Lower leg skin (tissue), 4 donors: ENCODE measurements at regions not wholly inside any gene's neighbourhood (a gene's known extent, or its start where the extent isn't known, plus 50 kb on each side); places are given as distances from the start of the nearest gene placed in this dataset.
"Not testable (repeated sequence)": the region's sequence is repeated elsewhere in the genome, so short reads cannot be mapped to it uniquely, and the experiment has no call there.

Source experiments
- DNase-seq, 2 donors: peaks; one replicate each; pipeline ENCODE4 v3.0.0-alpha.2; 2019; ENCODE audit warnings: low spot score in 2 of 2
- H3K4me3 ChIP-seq: fragments of 200-600 bp; sonication (generic); 2 replicates; pipeline ENCODE4 v1.5.1; 2017; ENCODE audit warnings: mild to moderate bottlenecking, low read depth; ENCODE audit not compliant: poor library complexity, severe bottlenecking
- POLR2A ChIP-seq, 2 donors: fragments of 450-650 bp; IDR thresholded peaks; one replicate each; pipeline ENCODE4 v1.6.1; 2016 to 2017; ENCODE audit warnings: antibody characterized with exemption in 2 of 2, mild to moderate bottlenecking in 1 of 2, moderate library complexity in 1 of 2
- WGBS, 2 donors: methylation state at CpG; one replicate each; pipeline ENCODE4 v1.1.5; 2018; 5-methylcytosine and 5-hydroxymethylcytosine counted together
- intact Hi-C: fragments of 100-400 bp; cut with DNase I; formaldehyde crosslinking; loops from one replicate; pipeline ENCODE4 v1.15.0; 2023; ENCODE audit warnings: low total_unique reads
- TF ChIP-seq, protein P1 (sequence below), 3 donors: fragments of 450-650 bp; IDR thresholded peaks; one replicate each; pipeline ENCODE4 v1.5.1; 2016; ENCODE audit warnings: antibody characterized with exemption in 3 of 3, mild to moderate bottlenecking in 3 of 3, moderate library complexity in 2 of 3

DNA sequence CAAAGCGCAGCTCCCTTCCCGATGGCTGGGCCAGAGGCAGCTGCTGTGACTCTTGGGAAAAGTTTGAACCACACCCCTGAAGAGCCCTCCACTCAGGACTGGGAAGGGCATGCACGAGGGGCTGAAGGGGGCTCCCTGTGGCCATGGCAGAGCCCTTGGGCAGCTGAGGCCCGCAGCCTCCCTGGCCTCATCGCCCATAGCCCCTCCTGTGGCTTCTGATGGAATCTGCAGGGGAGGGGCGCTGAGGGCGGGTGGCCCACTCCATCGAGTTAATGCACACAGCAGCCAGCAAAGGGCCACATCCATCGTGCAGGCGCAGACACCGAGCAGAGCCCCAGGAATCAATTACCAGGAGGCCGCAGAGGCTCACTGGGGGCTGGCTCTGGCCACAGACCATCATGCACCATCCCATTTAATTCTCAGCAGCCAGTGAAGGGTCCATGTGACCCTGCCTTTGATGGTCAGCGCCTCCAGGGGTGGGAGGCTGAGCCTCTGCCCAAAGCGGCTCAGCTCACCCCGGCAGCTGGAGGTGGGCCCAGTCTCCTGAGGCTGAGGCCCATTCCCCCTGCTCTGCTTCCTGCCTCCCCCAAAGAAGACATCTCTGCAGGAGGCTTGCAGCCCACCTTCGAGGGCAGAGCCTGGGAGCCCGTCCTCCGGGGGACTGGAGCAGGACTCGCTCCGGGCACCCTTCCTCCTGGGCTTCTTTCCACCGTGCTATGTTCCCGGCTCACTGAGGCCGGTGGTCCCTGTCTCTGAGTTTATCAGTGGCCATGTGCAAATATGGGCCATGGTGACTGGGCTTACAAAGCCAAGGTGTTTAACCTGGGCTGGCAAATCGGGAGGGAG, 1410.2 kb downstream of the BRD1 start:
- intact Hi-C loops, result no loop called here
- TF ChIP-seq, protein P1, sequence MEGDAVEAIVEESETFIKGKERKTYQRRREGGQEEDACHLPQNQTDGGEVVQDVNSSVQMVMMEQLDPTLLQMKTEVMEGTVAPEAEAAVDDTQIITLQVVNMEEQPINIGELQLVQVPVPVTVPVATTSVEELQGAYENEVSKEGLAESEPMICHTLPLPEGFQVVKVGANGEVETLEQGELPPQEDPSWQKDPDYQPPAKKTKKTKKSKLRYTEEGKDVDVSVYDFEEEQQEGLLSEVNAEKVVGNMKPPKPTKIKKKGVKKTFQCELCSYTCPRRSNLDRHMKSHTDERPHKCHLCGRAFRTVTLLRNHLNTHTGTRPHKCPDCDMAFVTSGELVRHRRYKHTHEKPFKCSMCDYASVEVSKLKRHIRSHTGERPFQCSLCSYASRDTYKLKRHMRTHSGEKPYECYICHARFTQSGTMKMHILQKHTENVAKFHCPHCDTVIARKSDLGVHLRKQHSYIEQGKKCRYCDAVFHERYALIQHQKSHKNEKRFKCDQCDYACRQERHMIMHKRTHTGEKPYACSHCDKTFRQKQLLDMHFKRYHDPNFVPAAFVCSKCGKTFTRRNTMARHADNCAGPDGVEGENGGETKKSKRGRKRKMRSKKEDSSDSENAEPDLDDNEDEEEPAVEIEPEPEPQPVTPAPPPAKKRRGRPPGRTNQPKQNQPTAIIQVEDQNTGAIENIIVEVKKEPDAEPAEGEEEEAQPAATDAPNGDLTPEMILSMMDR (IDR thresholded peaks at IDR 0.05), result no peak
- TF ChIP-seq POLR2A (IDR thresholded peaks at IDR 0.05), result no peak
- 81 to 87% methylated on average over 23 to 24 of the region's 24 CpGs for whole genome bisulfite sequencing, 2 donors
- no peak for DNase-seq
- H3K4me3 ChIP-seq, result no peak overlapping the region

DNA sequence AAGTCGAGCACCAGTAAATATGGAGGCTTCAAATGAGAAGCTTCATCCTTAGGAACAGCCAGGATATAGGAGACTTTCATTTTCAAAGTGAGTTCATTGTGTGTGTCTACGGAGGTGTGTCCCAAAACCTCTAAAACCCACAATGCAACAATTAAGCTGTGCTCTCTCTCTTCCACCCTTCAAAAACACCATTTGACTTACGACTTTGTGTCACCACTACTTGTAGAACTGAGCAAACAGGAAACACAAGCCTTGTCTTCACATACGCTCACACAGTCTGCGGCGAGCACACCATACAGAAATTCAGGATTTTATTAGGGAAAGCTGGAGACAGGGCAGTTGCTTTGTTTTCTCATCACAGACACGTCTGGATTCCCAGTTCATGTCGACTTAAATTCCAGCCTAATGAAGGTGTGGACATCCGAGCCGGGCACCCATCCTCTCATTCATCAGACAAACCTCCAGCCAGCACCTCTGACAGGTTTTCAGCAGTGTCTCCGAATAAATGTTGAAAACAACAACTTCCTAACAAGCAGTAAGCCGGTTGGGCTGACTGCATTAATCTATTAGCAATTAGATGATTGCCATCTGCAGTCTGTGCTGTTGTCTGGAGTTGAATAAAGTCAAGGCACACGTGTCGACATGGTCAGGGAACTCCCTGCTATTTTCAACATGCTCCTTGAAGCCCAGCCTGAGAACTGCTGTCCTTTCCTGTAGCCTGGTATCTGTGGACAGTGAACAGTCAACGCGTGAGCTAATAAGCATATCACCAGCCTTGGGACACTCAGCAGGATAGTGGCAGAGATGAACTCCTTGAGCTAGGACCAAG, 1411.1 kb downstream of the BRD1 start:
- WGBS, 2 donors, result 30 to 44% methylated on average over 16 of the region's 16 CpGs
- intact Hi-C loops, result no loop called here
- DNase-seq, result no peak
- no peak overlapping the region for H3K4me3 ChIP-seq
- no peak for TF ChIP-seq POLR2A (IDR thresholded peaks at IDR 0.05)
- TF ChIP-seq, protein P1 (IDR thresholded peaks at IDR 0.05), result no peak

DNA sequence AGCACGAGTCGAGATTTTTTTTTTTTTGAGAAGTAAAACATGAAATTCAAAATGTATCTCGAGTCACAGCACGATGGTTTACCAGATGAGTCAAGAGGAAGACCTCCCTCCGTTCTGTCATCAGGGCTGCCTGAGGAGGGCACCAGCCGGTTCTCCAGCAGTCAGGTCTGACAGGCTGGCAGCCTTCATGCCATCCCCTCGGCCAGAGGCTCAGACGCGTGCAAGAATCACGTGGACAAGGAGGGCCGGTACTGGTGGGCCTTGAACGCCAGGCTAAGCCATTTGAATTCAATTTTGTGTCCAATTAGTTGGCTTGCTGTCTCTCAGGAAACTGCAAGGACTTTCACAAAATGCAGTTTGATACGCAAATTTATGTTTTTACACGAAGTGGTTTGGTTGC, 1412.2 kb downstream of the BRD1 start:
- intact Hi-C loops, result no loop called here
- DNase-seq, result no peak
- WGBS, 2 donors, result 76 to 82% methylated on average over 14 of the region's 14 CpGs
- TF ChIP-seq, protein P1 (IDR thresholded peaks at IDR 0.05), result no peak
- no peak for TF ChIP-seq POLR2A (IDR thresholded peaks at IDR 0.05)
- H3K4me3 ChIP-seq, result no peak overlapping the region

DNA sequence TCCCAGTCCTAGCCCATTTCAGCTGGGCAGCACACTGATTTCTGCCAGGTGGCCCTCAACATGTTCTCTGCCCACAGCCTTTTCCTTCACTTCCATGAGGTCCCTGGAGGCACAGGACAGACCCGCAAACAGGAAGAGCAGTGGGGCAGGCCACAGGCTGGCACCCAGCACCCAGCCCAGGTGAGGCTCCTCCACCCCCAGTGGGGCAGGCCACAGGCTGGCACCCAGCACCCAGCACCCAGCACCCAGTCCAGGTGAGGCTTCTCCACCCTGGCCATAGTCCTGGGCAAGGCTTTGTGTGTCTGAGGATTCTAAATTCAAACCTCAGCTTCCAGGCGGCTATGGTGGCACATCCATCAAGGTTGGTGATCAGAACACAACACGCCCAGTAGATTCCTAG, 1413.0 kb downstream of the BRD1 start:
- WGBS, 2 donors, result 90 to 93% methylated on average over 2 to 3 of the region's 3 CpGs
- DNase-seq, result no peak
- H3K4me3 ChIP-seq, result no peak overlapping the region
- TF ChIP-seq, protein P1 (IDR thresholded peaks at IDR 0.05), result no peak
- no peak for TF ChIP-seq POLR2A (IDR thresholded peaks at IDR 0.05)
- intact Hi-C loops, result no loop called here

DNA sequence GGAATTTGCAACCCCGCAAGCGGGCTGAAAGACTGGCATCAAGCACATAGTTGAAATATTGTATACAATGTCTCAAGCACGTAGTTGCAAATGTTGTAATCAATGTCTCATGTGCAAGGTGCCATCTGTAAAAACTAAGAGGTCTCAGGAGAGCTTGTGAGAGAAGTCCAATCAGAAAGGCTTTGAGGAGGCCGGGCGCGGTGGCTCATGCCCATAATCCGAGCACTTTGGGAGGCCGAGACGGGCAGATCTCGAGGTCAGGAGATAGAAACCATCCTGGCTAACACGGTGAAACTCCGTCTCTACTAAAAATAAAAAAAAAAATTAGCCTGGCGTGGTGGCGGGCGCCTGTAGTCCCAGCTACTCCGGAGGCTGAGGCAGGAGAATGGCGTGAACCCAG, 1414.7 kb downstream of the BRD1 start:
- H3K4me3 ChIP-seq, DNase-seq, intact Hi-C loops: not testable (repeated sequence)
- WGBS, 2 donors, result 82 to 91% methylated on average over 17 of the region's 17 CpGs

DNA sequence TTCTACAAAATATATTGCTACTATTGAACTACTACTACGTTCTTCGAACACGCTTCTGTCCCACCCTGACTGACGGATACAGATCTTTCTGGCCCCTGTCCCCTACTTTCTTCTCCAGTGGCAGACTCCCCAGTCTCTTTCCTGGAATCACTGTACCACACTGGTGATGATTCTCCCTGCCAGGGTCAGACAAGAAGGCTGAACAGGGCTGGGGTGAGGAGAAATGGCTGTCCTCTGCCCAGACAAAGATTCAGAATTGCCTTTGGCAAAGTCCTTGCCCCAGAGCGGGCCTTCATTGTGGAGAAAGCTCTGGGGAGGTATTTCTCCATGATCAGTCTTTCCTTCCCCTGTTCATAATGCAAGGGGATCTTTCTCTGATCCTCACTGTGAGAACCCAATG, 1417.1 kb downstream of the BRD1 start:
- H3K4me3 ChIP-seq, result no peak overlapping the region
- TF ChIP-seq, protein P1 (IDR thresholded peaks at IDR 0.05), result no peak
- no peak for TF ChIP-seq POLR2A (IDR thresholded peaks at IDR 0.05)
- DNase-seq, result peak in 1 of 2 donors; percentile 40
- 89 to 90% methylated on average over 5 of the region's 5 CpGs for WGBS, 2 donors
- intact Hi-C loops, result no loop called here
